ENCODE measurements at regions not wholly inside any gene's neighbourhood (a gene's known extent, or its start where the extent isn't known, plus 50 kb on each side); places are given as distances from the start of the nearest gene placed in this dataset.

DNA sequence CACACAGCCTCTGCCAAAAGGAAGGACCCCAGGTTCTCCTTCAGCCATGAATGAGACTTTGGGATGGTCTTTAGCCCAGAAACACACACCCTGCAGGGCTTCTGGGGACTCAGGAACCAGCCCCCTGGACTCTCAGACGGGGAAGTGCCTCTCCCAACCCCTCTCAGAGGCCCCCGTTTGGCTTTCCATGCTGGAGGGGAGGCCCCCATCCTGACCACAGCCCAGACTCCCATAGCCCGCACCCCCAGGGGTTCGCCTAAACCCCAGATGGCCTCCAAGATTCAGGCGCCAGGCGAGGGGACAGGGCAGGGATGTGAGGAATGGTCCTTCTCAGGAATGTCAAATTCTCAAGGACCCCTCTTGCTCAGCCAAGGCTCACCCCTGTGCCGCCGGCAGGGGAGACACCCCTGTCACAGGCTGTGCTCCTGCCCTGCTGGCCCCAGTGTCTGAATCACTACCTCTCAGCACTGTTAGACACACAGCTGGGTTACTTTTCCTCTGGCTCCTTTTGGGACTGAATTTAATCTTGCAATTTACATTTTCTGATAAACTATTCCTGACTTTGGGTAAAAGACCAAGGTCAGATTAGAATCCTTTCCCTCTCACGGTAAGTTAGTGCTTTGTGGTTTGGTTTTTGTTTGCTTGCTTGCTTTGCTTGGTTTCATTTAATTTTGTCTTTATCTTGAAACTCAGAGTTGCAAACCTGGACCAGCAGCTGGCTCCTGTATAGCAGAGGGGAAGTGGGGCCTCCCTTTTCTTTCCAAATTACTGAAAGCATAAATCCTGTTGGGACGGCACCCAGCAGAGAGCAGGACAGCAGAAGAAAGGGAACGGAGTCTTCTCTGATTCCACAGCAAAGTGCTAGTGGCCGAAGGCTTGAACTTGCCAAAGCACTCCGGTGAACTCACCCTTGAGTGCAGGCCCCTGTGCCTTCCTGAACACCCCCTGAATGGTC, 198.9 kb upstream of the RAB6C start:
- Mint-ChIP-seq H3K36me3 (ENCODE audit: low read depth) (no peaks in the 10 kb centered on the region), H3K27ac (no peak overlapping the region), H3K4me1 (ENCODE audit: low read depth) (no peaks in the 10 kb centered on the region), H3K9me3 (no peaks in the 10 kb centered on the region), H3K4me3 (no peak overlapping the region), H3K27me3 (ENCODE audit: insufficient read depth) (no peaks in the 10 kb centered on the region)
- DNase-seq (ENCODE audit: low spot score), result no peak
- intact Hi-C loops (cut with micrococcal nuclease), result no loop called here

DNA sequence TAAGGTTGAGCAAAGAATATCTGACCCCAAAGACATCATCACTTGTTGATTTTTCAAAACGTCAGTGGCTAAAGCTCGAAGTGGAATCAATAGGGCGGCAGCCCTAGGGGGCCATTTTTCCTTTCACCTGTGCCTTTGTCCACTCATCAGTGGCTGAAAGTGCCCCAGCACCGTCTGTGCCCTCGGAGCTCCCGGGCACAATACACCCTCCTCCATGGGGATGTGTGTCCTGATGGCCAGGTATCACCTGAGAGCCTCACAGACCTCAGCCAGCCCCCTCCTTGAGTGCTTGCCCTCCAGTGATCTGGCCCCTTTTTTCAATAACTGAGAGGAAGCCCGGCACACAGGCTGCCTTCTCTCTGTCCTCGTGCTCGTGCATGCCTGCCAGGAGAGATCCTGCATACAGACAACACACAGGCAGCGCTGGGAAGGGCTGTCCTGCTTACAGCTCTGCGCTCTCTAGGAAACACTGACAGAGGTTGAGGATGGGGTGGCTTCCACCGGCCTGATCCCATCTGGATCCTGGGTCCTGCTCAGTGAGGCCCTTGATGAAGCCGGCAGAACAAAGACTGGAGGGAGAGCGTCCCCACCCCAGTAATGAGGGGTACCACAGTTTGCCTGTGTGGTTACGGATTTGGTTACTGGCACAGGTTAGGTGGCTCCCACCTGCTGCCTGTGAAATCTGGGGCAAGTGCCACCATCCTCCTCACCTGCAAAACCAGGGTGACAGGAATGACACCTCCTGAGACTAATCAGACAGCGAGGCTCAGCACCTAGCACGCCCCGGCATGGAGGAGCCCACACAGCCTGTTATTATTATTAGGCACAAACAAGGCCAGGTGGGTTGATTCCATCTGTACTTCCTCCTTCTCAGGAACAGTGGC, 197.5 kb upstream of the RAB6C start:
- Mint-ChIP-seq H3K9me3 (no peaks in the 10 kb centered on the region), H3K27ac (no peak overlapping the region), H3K4me3 (no peak overlapping the region), H3K27me3 (ENCODE audit: insufficient read depth) (no peaks in the 10 kb centered on the region), H3K4me1 (ENCODE audit: low read depth) (no peaks in the 10 kb centered on the region), H3K36me3 (ENCODE audit: low read depth) (no peaks in the 10 kb centered on the region)
- DNase-seq (ENCODE audit: low spot score), result no peak
- intact Hi-C loops (cut with micrococcal nuclease), result no loop called here

DNA sequence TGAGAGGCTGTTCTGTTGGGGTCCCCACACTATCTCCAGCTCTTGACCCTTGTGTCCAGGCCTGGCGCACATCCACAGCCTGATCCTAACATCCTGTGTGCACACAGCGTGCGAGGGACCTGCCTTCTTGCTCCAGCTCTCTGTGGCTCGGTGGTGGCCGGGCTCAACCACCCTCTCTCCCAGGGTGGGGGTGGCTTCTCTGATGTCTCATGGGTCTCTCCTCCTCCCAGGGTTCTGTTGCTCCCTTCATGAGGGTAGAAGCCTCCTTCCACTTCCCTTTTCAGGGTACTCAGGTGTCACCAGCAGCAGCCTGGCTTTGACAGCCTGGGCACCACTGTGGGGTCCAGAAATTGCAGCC, 196.9 kb upstream of the RAB6C start:
- DNase-seq (ENCODE audit: low spot score), result no peak
- no peak overlapping the region for H3K27ac Mint-ChIP-seq
- no peak overlapping the region for H3K4me3 Mint-ChIP-seq

DNA sequence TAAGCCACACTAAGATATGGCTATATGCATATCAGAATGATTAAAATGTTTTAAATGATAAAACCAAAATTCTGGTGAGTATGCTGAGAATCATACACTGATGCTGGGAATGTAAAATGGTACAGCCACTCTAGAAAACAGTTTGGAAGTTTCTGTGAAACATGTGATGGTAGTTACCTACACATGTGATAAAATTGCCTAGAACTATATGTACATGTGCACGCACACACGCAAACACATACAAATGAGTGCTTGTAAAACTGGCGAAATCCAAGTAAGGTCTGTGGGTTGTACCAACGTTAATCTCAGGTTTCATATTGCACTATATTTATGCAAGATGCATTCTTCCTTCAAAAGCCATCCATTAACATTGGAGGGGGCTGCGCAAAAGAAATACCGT, 195.0 kb upstream of the RAB6C start:
- no peaks in the 10 kb centered on the region for H3K9me3 Mint-ChIP-seq
- H3K4me1 Mint-ChIP-seq (ENCODE audit: low read depth), result no peaks in the 10 kb centered on the region
- no peak overlapping the region for H3K4me3 Mint-ChIP-seq
- H3K27me3 Mint-ChIP-seq (ENCODE audit: insufficient read depth), result peaks cover 2% of the 10 kb centered on the region
- intact Hi-C loops (cut with micrococcal nuclease), result no loop called here
- H3K27ac Mint-ChIP-seq, result no peak overlapping the region
- no peak for DNase-seq (ENCODE audit: low spot score)
- H3K36me3 Mint-ChIP-seq (ENCODE audit: low read depth), result no peaks in the 10 kb centered on the region

More for the DNA sequence above, 196.9 kb upstream of the RAB6C start:
- H3K27me3 Mint-ChIP-seq (ENCODE audit: insufficient read depth), result no peaks in the 10 kb centered on the region
- intact Hi-C loops (cut with micrococcal nuclease), result no loop called here
- no peaks in the 10 kb centered on the region for H3K9me3 Mint-ChIP-seq
- no peaks in the 10 kb centered on the region for H3K36me3 Mint-ChIP-seq (ENCODE audit: low read depth)
- H3K4me1 Mint-ChIP-seq (ENCODE audit: low read depth), result no peaks in the 10 kb centered on the region

DNA sequence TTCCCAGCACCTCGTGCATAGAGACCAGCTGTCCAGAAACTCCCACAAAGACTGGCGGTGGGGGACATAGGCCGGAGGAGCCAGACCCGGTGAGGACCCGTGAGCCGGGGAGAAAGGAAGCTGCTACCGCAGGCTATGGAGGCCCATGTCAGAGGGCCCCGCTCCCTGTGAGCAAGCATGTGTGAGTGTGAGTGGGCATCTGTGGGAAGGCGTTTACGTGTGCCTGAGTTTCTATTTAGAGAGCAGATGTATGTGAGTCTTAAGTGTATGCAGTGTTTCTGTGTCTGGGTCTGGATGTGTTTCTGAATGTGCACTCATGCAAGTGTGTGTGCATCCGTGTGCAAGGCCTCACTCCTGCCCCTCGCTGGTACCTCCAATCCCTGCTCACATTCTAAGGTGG, 187.8 kb upstream of the RAB6C start:
- Mint-ChIP-seq H3K4me3 (no peak overlapping the region), H3K9me3 (no peaks in the 10 kb centered on the region), H3K27me3 (ENCODE audit: insufficient read depth) (peaks cover 2% of the 10 kb centered on the region), H3K27ac (no peak overlapping the region), H3K4me1 (ENCODE audit: low read depth) (no peaks in the 10 kb centered on the region), H3K36me3 (ENCODE audit: low read depth) (no peaks in the 10 kb centered on the region)
- intact Hi-C loops (cut with micrococcal nuclease), result no loop called here
- DNase-seq (ENCODE audit: low spot score), result no peak

DNA sequence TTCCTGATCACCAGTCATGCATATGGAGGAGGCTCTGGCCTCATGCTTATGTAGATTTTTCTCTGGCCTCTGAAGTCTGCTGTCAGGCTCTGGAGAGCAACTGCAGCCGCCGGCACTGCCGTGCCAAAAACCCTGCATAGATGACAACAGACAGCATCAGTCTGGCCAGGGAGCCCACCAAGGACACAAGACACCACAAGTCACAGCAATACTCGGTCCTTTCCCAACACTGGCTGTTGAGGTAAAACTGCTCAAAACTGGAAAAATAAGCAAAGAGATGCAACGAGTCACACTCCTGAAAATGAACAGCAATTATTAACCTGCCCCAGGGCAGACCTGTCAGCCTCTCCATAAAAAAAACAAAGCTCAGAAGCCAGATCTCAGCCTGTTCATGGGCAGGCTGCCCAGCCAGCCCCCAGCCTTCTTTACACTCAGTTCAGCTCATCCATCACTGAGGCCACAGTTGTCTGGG, 186.0 kb upstream of the RAB6C start:
- Mint-ChIP-seq H3K27ac (no peak overlapping the region), H3K4me3 (no peak overlapping the region), H3K4me1 (ENCODE audit: low read depth) (no peaks in the 10 kb centered on the region), H3K9me3 (no peaks in the 10 kb centered on the region), H3K36me3 (ENCODE audit: low read depth) (no peaks in the 10 kb centered on the region), H3K27me3 (ENCODE audit: insufficient read depth) (peaks cover 2% of the 10 kb centered on the region)
- DNase-seq (ENCODE audit: low spot score), result no peak
- intact Hi-C loops (cut with micrococcal nuclease), result no loop called here

DNA sequence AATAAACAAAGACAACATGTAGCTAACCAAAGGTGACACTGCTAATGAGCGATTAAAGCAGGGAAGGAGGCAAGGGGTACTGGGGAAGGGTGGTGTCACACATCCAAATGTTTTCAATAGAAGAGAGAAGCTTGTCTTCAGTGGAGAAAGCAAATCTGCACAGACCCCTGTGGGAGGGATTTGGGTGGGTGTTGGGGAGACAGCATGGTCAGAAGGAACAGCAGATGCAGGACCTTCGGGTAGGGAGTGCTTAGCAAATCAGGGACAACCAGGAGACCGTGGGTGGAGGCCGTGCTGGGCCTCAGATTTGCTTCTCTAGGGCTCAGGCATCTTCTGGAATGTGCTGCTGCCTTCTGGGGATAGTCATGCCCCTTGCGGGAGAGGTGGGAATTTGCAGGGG, 185.3 kb upstream of the RAB6C start:
- DNase-seq (ENCODE audit: low spot score), result no peak
- no peaks in the 10 kb centered on the region for H3K27me3 Mint-ChIP-seq (ENCODE audit: insufficient read depth)
- H3K4me3 Mint-ChIP-seq, result no peak overlapping the region
- H3K9me3 Mint-ChIP-seq, result no peaks in the 10 kb centered on the region
- no peak overlapping the region for H3K27ac Mint-ChIP-seq
- no peaks in the 10 kb centered on the region for H3K4me1 Mint-ChIP-seq (ENCODE audit: low read depth)
- no peaks in the 10 kb centered on the region for H3K36me3 Mint-ChIP-seq (ENCODE audit: low read depth)
- intact Hi-C loops (cut with micrococcal nuclease), result no loop called here

DNA sequence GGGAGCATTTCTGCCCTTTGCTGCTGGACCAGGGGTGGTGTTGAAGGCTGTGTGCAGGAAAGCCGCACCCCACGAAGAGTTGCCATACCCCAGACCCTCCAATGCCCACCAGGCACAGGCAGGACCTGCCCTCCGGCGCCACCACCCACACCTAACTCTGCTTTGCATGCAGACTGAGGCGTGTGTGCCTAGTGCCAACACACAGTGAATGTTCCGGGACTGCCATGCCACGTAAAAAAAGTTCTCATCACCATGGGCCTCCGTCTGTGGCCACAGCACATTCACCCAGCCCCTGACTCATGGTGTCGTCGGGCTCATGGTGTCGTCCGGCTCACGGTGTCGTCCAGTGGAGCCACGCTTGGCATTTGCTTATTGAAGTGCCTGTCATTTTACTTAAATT, 184.9 kb upstream of the RAB6C start:
- H3K27ac Mint-ChIP-seq, result no peak overlapping the region
- H3K27me3 Mint-ChIP-seq (ENCODE audit: insufficient read depth), result no peaks in the 10 kb centered on the region
- H3K4me3 Mint-ChIP-seq, result no peak overlapping the region
- H3K36me3 Mint-ChIP-seq (ENCODE audit: low read depth), result no peaks in the 10 kb centered on the region
- no peaks in the 10 kb centered on the region for H3K9me3 Mint-ChIP-seq
- intact Hi-C loops (cut with micrococcal nuclease), result no loop called here
- no peak for DNase-seq (ENCODE audit: low spot score)
- no peaks in the 10 kb centered on the region for H3K4me1 Mint-ChIP-seq (ENCODE audit: low read depth)

DNA sequence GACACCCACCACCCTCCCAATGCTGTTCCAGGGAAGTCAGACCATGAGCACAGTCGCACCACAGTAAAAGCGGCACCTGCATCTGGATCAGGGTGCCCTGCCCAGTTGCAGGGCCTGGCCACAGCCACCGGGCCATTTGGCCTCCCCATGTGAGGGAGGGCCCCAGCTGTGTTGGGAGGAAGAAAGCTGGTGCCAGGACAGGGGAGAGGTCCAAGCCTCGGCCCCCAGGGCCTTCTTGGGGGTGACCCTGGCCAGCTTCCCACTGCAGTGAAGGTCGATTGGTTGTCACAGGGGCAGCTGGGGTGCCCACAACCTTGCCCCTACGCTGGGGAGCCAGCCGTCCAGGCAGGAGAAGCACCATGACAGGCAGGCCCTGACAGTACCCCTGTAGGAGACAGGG, 183.2 kb upstream of the RAB6C start:
- H3K36me3 Mint-ChIP-seq (ENCODE audit: low read depth), result no peaks in the 10 kb centered on the region
- no peak for DNase-seq (ENCODE audit: low spot score)
- intact Hi-C loops (cut with micrococcal nuclease), result no loop called here
- no peaks in the 10 kb centered on the region for H3K9me3 Mint-ChIP-seq
- H3K4me3 Mint-ChIP-seq, result no peak overlapping the region
- no peaks in the 10 kb centered on the region for H3K27me3 Mint-ChIP-seq (ENCODE audit: insufficient read depth)
- no peaks in the 10 kb centered on the region for H3K4me1 Mint-ChIP-seq (ENCODE audit: low read depth)
- no peak overlapping the region for H3K27ac Mint-ChIP-seq

DNA sequence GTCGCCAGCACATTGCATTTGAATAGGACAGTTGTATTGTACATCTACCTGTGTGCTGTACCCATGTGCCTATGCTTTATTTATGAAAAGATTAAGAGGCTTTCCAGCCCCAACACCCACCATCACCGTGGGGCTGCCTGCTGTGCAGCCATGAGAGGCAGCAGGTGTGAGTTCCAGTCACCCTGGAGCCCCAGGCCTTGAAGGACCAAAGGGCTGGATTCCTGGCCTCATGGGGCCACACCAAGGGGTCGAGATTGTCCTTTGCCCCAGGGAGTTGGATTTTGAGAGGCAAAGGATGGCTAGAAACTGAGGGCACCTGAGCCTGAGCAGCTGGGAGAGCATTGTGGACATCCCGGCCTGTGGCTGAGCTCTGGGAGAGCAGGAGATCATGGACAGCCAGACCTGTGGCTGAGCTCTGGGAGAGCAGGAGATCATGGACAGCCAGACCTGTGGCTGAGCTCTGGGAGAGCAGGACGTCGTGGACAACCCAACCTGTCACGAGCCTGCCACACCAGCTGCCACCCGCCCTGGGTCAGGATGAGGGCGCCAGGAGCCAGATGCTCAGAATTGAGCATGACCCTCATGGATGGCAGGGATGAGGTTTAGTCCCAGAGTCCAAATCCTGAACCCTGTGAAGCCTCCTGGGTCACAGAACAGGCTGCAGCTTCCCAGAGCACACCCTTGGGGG, 182.5 kb upstream of the RAB6C start:
- Mint-ChIP-seq H3K9me3 (no peaks in the 10 kb centered on the region), H3K27ac (no peak overlapping the region), H3K4me1 (ENCODE audit: low read depth) (no peaks in the 10 kb centered on the region), H3K36me3 (ENCODE audit: low read depth) (no peaks in the 10 kb centered on the region), H3K27me3 (ENCODE audit: insufficient read depth) (no peaks in the 10 kb centered on the region), H3K4me3 (no peak overlapping the region)
- no peak for DNase-seq (ENCODE audit: low spot score)
- intact Hi-C loops (cut with micrococcal nuclease), result no loop called here

DNA sequence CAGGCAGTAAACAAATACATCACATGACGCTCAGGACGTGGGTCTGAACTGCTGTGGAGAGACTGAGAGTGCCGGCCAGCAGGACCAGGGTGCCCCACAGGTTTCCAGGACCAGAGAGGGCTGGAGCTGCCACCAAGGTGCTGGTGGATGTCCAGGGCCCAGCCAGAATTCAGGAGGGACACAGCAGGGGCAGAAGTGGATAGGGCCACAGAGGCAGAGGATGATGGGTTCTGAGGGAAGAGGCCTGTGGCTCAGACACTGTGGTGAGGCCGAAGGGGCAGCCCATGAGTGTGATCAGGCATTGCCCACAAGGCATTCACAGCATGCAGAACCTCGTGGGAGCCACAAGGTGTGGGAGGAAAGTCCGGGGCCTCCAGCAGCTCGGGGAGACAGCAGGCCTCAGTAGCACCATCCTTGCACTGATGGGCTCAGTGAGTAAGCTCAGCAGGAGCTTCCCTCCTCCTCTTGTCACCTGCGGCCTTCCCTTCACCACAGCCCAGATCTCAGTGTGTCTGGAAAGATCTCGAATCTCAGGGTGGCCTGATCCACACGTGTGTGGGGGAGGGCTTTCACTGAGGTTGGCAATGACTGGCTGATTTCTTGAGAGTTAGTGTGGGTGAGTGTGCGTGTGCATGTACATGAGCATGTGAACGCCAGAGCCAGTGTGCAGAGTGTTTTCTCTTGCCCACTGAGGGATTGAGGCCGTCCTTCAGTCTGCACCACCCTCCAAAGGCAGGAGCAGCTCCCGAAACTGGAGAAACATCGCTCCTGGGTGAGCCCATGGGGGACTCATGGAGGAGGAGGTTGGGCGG, 181.8 kb upstream of the RAB6C start:
- no peak overlapping the region for H3K27ac Mint-ChIP-seq
- no peaks in the 10 kb centered on the region for H3K36me3 Mint-ChIP-seq (ENCODE audit: low read depth)
- intact Hi-C loops (cut with micrococcal nuclease), result no loop called here
- H3K27me3 Mint-ChIP-seq (ENCODE audit: insufficient read depth), result no peaks in the 10 kb centered on the region
- no peak overlapping the region for H3K4me3 Mint-ChIP-seq
- H3K4me1 Mint-ChIP-seq (ENCODE audit: low read depth), result no peaks in the 10 kb centered on the region
- DNase-seq (ENCODE audit: low spot score), result no peak
- H3K9me3 Mint-ChIP-seq, result no peaks in the 10 kb centered on the region

DNA sequence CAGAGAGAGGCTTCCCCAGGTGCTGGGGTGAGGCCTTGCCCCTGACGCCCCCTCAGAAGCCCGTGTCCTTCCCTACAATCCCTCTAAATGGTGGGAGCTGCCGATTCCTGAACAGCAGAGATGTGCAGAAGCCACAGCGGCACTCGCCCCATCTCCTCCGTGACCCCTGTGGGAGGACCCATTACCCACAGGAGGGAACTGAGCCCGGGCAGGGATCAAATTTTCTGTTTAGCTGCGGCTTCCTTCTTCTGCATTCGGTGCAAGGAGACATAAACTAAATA, 181.2 kb upstream of the RAB6C start:
- no peaks in the 10 kb centered on the region for H3K4me1 Mint-ChIP-seq (ENCODE audit: low read depth)
- H3K27ac Mint-ChIP-seq, result no peak overlapping the region
- no peak overlapping the region for H3K4me3 Mint-ChIP-seq
- peaks cover 3% of the 10 kb centered on the region for H3K27me3 Mint-ChIP-seq (ENCODE audit: insufficient read depth)
- DNase-seq (ENCODE audit: low spot score), result no peak
- no peaks in the 10 kb centered on the region for H3K36me3 Mint-ChIP-seq (ENCODE audit: low read depth)
- no peaks in the 10 kb centered on the region for H3K9me3 Mint-ChIP-seq
- intact Hi-C loops (cut with micrococcal nuclease), result no loop called here

Measured in activated T-helper 1 cell treated with anti-CD3 and anti-CD28 coated beads, Interleukin-12 subunit alpha, Interleukin-12 subunit beta, Interleukin-2, Interleukin-4 antibody, amounts not matched to agents 30 ng/mL and 10 ng/mL and 1 ng/mL, durations not matched to agents 14 hours and 24 hours and 36 hours (primary cell).